Glutamatergic neuron (in vitro differentiated cells): ENCODE measurements at regions not wholly inside any gene's neighbourhood (a gene's known extent, or its start where the extent isn't known, plus 50 kb on each side); places are given as distances from the start of the nearest gene placed in this dataset.

Experiments
- DNase-seq: peaks from one replicate; pipeline ENCODE4 v3.0.0; 2022
- H3K27ac Mint-ChIP-seq: one replicate; pipeline ENCODE4 v1.8.0; 2020; ENCODE audit warnings: mild to moderate bottlenecking, mixed read lengths, inconsistent platforms; ENCODE audit not compliant: unreplicated experiment
- H3K27me3 Mint-ChIP-seq: one replicate; pipeline ENCODE4 v1.8.0; 2020; ENCODE audit warnings: mild to moderate bottlenecking, moderate library complexity, mixed read lengths, inconsistent platforms; ENCODE audit not compliant: unreplicated experiment
- H3K36me3 Mint-ChIP-seq: one replicate; pipeline ENCODE4 v1.8.0; 2020; ENCODE audit warnings: mild to moderate bottlenecking, mixed read lengths, inconsistent platforms; ENCODE audit not compliant: unreplicated experiment
- H3K4me1 Mint-ChIP-seq: one replicate; pipeline ENCODE4 v1.8.0; 2020; ENCODE audit warnings: mild to moderate bottlenecking, low read depth, mixed read lengths, inconsistent platforms; ENCODE audit not compliant: unreplicated experiment
- H3K4me3 Mint-ChIP-seq: one replicate; pipeline ENCODE4 v1.8.0; 2020; ENCODE audit warnings: mild to moderate bottlenecking, mixed read lengths, inconsistent platforms; ENCODE audit not compliant: unreplicated experiment
- H3K9me3 Mint-ChIP-seq: one replicate; pipeline ENCODE4 v1.8.0; 2020; ENCODE audit warnings: mild to moderate bottlenecking, moderate library complexity, mixed read lengths, inconsistent platforms; ENCODE audit not compliant: unreplicated experiment
- TF ChIP-seq, protein P1 (sequence below): fragments of 200-600 bp; sonication (generic); IDR thresholded peaks from one replicate; pipeline ENCODE4 v1.5.0; 2021; ENCODE audit not compliant: partially characterized antibody, unreplicated experiment

DNA sequence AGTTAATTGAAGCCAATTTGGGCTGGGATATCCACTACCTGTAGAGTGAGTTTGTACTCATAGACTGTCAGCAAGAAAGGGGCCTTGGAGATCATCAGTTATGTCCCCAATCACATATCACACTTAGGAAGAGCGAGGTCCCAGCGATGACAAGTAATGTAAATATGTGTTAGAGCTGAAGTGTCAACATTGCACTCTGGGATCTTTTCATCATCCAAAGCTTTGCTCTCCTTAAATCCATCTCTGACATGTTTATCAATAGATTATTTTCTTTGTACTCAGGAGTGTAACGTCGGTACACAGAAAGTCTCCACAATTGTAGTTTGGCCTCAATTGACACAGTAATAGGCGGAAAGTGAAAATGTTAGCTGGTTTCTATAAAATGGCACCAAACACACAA lies 113.7 kb upstream of the TPRG1 start:
- Mint-ChIP-seq H3K27ac (no peak overlapping the region), H3K4me1 (no peaks in the 10 kb centered on the region), H3K36me3 (no peaks in the 10 kb centered on the region), H3K27me3 (no peaks in the 10 kb centered on the region), H3K9me3 (no peaks in the 10 kb centered on the region), H3K4me3 (no peak overlapping the region)
- TF ChIP-seq, protein P1, sequence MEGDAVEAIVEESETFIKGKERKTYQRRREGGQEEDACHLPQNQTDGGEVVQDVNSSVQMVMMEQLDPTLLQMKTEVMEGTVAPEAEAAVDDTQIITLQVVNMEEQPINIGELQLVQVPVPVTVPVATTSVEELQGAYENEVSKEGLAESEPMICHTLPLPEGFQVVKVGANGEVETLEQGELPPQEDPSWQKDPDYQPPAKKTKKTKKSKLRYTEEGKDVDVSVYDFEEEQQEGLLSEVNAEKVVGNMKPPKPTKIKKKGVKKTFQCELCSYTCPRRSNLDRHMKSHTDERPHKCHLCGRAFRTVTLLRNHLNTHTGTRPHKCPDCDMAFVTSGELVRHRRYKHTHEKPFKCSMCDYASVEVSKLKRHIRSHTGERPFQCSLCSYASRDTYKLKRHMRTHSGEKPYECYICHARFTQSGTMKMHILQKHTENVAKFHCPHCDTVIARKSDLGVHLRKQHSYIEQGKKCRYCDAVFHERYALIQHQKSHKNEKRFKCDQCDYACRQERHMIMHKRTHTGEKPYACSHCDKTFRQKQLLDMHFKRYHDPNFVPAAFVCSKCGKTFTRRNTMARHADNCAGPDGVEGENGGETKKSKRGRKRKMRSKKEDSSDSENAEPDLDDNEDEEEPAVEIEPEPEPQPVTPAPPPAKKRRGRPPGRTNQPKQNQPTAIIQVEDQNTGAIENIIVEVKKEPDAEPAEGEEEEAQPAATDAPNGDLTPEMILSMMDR = no peak
- no peak for DNase-seq

DNA sequence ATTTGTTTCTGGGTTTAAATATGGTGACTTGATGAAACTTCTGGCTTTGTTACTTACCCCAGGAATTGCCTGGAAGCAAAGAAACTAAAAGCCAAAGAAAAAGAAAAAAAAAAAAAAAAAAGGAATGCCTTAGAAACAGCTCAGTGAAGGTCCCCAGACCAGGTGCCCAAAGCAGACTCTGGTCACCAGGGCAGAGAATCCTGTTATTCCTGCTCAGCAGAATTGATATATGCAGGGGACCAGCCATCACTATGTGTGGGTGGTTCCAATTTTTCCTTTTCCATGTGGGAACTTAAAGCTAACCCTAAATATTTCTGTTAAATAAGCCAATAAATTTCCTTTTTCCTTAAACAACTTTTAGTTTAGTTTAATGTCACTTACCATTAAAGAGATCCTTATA lies 100.8 kb upstream of the TPRG1 start:
- Mint-ChIP-seq H3K36me3 (peaks cover 6% of the 10 kb centered on the region), H3K4me1 (no peaks in the 10 kb centered on the region), H3K4me3 (no peak overlapping the region), H3K9me3 (no peaks in the 10 kb centered on the region), H3K27me3 (no peaks in the 10 kb centered on the region), H3K27ac (no peak overlapping the region)
- DNase-seq = no peak
- TF ChIP-seq, protein P1 = no peak

DNA sequence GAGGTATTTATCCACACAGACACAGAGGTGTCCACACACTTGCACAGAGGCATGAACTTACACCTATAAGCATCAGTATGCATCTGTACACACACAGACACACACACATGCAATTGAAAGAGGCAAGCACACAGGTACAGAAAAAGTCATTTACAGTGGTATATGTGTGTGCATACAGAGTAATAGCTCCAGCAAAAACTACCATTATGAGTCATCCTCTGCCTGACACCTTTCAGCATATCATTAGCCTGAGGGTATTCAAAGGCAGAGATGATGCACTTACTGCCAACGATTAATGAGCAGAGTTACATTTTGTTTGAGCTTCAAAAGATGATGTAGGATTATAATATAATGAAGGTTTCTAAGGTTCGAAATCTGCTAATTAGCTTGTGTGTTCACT lies 100.3 kb upstream of the TPRG1 start:
- Mint-ChIP-seq H3K27me3 (no peaks in the 10 kb centered on the region), H3K4me3 (no peak overlapping the region), H3K27ac (no peak overlapping the region), H3K4me1 (no peaks in the 10 kb centered on the region), H3K9me3 (no peaks in the 10 kb centered on the region), H3K36me3 (peaks cover 6% of the 10 kb centered on the region)
- DNase-seq = no peak
- TF ChIP-seq, protein P1 = no peak

DNA sequence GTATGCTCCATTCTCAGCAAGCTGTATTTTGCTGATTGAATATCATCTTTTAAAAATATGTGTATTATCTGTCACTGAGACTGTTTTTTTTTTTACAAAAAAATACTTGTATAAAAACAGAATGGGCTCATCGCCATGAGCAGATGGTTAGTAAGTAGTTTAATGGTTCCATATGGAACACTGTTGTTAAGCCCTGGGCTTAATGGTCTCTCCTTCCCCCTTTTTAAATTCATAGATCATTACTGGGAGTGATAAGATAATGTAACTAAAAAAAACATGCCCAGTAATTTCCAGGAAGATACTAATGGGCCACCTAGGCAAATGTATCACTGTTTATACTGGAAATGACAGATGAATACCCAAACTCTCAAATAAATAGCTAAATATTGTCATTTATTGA lies 95.3 kb upstream of the TPRG1 start:
- H3K36me3 Mint-ChIP-seq = no peaks in the 10 kb centered on the region
- no peak for DNase-seq
- peak overlapping the region; percentile 16 for H3K27ac Mint-ChIP-seq
- H3K9me3 Mint-ChIP-seq = peaks cover 2% of the 10 kb centered on the region
- no peaks in the 10 kb centered on the region for H3K27me3 Mint-ChIP-seq
- H3K4me1 Mint-ChIP-seq = peaks cover 2% of the 10 kb centered on the region
- H3K4me3 Mint-ChIP-seq = no peak overlapping the region
- TF ChIP-seq, protein P1 = no peak

DNA sequence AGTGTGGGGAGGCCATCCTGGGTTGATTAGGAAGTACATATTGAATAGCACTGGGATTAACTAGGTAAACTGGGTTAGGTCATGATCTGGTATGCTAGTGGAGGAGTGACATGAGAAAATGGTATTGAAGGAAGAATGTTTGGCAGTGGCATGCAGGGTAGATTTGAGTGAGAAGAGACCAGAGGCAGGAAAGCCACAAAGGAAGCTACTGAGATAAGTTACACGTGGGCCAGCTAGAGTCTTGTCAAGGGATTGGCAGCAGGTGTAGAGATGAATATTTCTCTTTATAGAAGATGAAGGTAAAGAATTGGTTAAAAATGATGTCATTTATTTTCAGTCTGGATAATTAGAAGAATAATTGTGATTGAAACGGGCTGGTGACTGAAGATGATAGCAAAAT lies 91.0 kb upstream of the TPRG1 start:
- Mint-ChIP-seq H3K27ac (no peak overlapping the region), H3K4me1 (peaks cover 2% of the 10 kb centered on the region), H3K4me3 (no peak overlapping the region), H3K9me3 (peaks cover 2% of the 10 kb centered on the region), H3K27me3 (no peaks in the 10 kb centered on the region), H3K36me3 (no peaks in the 10 kb centered on the region)
- DNase-seq = no peak
- TF ChIP-seq, protein P1 = no peak
